CD4-positive, alpha-beta T cell treated with Interferon gamma for 1 hour (primary cell): ENCODE measurements at regions not wholly inside any gene's neighbourhood (a gene's known extent, or its start where the extent isn't known, plus 50 kb on each side); places are given as distances from the start of the nearest gene placed in this dataset.

Source experiments
- DNase-seq: peaks from one replicate; pipeline ENCODE4 v3.0.0-alpha.2; 2020

- DNase-seq = no peak
These were observed 124.8 kb downstream of the EVX1 start for GRCh38 chr7:27367179-27367932.

DNA sequence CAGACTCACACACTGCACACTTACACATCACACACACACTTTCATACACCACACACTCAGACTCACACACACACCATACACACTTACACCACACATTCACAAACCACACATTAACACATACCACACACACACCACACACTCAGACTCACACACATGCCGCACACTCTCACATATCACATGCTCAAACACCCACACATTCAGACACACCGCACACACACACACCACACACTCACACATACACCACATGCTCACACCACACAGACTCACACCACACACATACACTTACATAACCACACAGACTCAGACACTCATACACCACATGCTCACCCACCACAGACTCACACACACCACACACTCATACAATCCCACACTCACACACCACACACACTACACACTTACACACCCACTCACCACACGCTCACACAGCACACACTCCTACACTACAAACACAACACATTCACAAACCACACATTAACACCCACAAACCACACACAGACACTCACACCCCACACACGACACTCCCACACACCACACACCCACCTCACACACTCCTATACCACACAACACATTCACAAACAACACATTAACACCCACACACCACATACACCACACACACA, 125.4 kb downstream of the EVX1 start:
- DNase-seq = no peak

DNA sequence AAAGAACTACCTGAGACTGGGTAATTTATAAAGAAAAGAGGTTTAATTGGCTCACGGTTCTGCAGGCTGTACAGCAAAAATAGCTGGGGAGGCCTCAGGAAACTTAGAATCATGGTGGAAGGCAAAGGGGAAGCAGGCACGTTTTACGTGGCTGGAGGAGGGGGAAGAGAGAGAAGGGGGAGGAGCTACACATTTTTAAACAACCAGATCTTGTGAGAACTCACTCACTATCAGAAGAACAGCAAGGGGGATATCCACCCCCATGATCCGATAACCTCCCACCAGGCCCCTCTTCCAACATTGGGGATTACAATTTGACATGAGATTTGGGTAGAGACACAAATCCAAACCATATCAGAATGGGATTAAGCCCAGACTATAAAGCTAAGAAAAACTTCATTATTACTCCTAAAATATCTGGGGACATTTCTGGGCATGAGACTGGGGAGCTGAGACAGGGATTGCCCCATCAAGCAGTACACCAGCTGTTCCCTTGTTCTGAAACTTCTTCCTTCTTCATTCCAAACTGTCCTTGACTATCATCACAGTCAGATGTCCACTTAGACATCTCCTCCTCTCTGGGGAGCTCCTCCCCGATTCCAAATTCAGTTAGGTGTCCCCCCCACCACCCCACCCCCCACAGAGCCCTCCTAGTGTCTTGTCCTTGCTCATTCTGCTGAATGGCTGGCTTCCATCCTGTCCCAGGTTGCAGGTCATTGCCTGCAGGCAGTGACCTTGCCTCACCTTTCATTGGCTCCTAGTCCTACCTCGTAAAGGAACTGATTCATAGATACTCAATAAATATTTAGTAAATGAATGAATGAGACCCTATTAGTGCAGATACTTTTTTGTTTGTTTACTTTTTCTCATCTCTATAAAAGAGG, 132.6 kb downstream of the EVX1 start:
- no peak for DNase-seq

DNA sequence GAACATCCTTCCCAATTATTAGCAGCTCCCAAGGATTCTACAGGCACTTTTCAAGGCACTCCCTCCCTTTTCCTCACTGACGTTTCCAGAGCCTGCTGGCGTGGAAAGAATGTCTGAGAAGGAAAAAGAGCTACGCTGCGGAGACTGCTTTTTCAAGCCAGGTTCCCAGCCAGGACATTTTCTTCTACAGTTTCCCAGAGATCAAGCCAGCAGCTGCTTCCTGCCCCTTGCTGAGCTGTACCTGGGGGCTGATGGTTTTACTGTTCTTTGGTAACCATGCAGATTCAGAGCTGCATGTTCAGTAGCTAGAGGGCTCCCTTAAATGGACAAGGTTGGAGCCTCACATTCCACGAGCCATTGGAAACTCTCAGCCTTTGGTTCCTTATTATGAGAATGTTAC, 133.4 kb downstream of the EVX1 start:
- no peak for DNase-seq

DNA sequence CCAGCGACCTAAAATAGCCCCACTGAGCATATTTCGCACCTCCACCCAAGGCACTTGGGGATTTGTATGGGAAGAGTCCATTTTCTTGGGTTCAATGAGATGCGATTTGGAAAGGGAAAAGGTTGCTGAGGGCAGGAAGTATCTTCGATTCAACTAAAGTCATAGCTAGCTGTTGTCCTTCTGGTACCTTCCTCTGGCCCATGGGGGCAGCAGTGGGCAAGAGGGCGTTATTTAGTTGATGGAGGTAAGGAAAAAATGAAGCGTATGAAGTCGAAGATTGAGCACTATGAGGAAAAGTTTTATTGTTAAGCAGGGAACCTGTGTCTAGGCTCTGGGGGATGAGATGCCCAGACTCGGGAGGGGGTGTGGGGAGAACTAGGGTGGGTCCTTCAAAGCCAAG, 135.4 kb downstream of the EVX1 start:
- DNase-seq = no peak

DNA sequence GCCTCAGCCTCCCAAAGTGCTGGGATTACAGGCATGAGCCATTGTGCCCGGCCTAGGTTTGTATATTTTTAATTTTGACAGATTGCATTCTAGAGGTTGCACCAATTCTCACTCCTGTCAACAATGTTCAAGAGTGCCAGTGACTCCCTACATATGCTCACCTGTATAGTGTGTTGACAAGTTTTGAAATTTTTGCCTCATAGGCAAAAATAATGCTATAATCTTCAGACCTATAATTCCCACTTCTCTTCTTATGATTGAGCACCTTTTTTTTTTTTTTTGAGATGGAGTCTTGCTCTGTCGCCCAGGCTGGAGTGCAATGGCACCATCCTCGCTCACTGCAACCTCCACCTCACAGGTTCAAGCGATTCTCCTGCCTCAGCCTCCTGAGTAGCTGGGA, 139.7 kb downstream of the EVX1 start:
- DNase-seq = no peak

DNA sequence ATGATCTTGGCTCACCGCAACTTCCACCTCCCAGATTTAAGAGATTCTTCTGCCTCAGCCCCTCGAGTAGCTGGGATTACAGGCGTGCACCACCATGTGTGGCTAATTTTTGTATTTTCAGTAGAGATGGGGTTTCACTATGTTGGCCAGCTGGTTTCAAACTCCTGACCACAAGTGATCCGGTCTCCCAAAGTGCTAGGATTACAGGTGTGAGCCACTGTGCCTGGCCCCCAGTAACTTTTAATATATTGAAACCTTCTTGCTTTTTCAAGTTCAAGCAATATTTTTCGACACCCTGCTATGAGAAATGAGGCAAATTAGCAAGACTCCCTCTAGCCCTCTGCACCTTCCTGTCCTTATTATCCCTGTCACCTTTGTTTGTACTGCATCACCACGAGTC, 144.0 kb downstream of the EVX1 start:
- DNase-seq = no peak

- DNase-seq = no peak
These were observed 145.3 kb downstream of the EVX1 start for GRCh38 chr7:27387864-27388263.

- no peak for DNase-seq
These were observed 146.0 kb downstream of the EVX1 start for GRCh38 chr7:27388561-27388960.

- no peak for DNase-seq
These were observed 146.9 kb downstream of the EVX1 start for GRCh38 chr7:27389496-27389895.

DNA sequence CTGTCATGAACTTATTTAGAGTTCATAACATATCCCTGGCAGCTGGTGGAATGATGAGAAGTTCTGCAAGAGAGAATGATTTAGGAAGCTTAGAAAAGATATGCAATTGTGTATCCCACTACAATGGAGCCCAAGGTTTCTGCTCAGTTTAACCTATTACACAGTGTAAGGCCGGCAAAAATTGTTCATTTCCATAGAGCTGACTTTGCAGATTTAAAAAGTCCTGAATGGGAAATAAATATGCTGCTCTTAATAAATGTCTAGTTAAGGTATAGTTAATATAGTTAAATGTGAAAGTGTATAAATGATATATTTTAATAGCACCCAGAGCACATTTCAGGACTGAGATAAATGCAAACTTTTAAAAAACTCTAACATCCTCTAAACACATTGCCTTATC, 149.9 kb downstream of the EVX1 start:
- no peak for DNase-seq

DNA sequence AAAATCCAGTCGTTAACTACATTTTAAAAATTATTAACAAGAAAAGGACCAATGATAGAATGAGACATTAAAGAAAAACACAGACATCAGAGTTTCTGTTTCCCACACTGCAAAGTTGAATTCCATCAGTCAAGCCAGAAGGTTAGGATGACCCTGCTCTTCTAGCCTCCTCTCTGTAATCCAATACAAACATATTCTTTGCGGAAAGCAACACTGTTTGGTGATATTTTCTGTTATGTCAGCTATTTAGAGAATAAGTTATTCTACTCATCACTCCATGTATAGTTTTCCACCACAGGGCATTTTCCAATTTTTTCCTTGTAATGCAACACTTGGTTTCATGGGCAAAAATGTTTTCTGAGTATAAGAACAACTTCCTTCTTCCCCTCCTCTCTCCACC, 152.3 kb downstream of the EVX1 start:
- no peak for DNase-seq

DNA sequence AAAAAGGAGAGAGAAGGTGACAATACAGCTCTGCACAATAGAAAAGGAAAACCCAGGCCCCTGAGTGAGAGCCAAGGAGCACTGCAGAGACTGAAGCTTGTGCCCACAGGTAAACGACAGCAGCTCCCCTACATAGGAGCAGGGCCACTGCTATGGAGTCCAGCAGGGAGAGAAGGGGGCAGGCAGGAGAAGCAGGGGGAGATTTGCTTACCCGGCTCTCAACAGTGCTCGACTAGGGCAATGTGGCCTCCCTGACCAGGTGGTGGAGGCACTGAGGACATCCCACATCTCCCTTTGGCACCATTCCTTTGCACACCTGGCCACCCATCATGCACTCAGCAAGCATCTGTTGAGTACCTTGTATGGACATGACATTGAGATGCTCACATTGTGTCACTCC, 153.0 kb downstream of the EVX1 start:
- DNase-seq = no peak

DNA sequence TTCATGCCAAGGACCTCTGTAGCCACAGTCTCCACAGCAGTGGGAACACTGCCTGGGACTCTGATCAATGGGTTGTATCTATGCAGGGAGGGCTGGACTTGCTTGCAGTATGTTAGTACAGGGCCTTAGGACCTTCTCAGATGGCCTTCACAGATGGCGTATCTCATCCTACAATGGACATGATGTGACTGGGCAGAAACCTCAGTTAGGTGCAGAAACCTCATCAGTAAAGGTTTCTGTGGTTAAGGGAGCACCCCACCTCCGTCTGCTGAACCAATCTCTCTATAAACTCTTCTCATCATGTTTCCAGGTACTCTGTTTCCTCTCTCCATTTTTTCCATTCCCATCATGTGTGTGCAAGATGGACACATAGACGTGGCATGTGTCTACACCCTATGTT, 154.9 kb downstream of the EVX1 start:
- no peak for DNase-seq

GRCh38 chr7:27398851-27399250, 156.2 kb downstream of the EVX1 start:
- DNase-seq = no peak

DNA sequence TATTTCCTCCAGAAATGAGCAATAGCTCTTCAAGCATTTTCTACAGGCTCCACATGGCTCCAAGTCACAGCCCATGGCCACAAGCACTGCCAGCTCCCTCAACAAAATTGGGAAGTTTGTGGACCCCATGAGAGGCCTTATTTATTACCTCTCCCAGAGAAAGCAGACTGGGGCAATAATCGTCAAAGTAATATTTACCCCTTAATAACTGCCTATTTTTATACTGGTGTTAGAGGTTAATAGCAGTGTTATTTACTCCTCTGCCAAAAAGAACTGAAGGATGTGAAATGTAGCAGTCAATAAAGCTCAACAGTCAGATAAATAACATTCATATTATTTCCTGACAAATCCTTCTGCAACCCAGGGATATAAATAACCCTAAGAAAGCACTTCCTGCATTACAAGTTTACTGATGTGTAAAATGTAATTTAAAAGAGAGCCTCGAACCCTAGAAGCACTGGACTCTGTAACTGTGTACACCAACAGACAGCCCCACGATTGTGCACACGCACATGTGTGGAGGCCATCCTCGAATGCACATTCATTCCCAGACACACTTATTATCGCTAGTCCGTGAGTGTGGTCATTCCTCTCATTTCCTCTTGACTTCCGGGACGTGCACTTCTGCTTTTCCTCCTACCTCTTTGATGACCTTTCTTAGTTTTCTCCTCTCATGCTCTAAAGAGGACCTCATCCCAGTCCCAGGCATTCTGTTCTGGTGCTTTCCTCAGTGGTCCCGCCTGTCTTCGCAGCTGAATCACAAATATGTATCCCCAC, 157.4 kb downstream of the EVX1 start:
- no peak for DNase-seq

- DNase-seq = no peak
These were observed 163.2 kb downstream of the EVX1 start for GRCh38 chr7:27405780-27406179.

GRCh38 chr7:27409311-27409710, 166.7 kb downstream of the EVX1 start:
- DNase-seq = no peak

GRCh38 chr7:27409776-27410175, 167.2 kb downstream of the EVX1 start:
- DNase-seq = no peak

DNA sequence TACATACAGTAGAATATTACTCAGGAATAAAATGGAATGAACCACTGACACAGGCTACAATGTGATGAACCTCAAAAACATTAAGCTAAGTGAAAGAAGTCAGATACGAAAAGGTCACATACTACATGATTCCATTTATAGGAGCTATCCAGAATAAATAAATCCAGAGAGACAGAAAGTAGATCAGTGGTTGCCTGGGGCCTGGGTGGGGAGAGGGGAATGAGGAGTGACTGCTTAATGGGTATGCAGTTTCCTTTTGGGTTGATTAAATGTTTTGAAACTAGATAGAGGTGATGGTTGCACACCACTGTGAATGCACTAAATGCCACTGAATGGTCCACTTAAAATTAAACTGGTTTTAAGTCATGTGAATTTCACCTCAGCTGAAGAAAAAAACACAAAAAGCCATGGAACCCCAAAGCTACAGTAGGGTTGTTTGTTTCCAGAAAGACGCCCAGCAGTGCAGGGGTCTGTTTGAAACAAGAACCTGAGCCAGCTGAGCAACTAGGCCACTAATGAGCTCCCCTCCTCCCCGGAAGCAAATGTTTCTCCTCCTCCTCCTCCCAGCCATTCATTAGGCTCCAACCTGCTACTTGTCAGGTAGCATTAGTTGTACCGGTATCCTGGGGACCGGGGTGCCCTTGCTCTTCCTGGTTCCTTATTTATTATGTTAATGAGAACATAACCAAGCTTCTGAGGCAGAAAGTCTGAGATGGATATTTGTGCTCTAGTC, 168.4 kb downstream of the EVX1 start:
- no peak for DNase-seq

DNA sequence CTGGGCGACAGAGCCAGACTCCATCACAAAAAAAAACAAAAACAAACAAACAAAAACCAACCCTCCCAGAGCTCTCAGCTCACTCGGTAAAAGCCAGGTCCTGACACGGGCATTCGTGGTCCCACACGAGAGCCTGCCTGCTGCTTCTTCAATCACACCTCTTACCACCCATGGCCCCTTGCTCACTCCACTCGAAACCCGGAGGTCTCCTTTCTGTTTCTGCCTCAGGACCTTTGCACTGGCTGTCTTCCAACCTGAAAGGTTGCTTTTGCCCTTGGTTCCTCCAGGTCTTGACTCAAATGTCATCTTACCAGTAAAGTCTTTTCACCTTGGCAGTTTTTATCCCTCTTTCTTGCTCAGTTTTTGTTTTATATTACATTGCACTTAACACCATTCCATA, 169.6 kb downstream of the EVX1 start:
- no peak for DNase-seq

DNA sequence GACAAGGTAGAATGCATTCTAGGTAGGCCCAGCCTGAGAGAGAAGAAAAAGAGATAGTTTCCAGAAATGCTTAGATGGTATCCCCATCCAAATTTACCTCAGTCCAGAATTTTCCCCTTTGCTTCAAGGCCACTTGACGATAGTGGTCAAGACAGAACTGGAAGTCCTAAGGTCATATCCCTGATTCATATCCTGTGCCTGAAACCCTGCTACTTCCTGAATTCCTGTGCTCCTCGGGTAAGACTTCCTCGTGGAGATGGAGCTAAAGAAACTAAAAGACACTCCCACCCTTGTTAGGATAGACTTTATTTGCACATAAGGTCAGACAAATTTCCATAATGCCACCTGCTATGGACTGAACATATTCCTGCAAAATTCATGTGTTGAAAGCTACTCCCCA, 175.9 kb downstream of the EVX1 start:
- no peak for DNase-seq
